IMR-90 (cell line): ENCODE measurements at regions not wholly inside any gene's neighbourhood (a gene's known extent, or its start where the extent isn't known, plus 50 kb on each side); places are given as distances from the start of the nearest gene placed in this dataset.

ENCODE experiments used
- CEBPB ChIP-seq: IDR thresholded peaks from 2 replicates; pipeline ENCODE4 v1.6.1; 2012; ENCODE audit warnings: low read depth, low read length, improper control_type of control experiment
- CHD1 ChIP-seq: IDR thresholded peaks from 2 replicates; pipeline ENCODE4 v1.6.1; 2012; ENCODE audit warnings: low read depth, low read length, improper control_type of control experiment
- FOS ChIP-seq: fragments of 150-350 bp; IDR thresholded peaks from 2 replicates; pipeline ENCODE4 v1.6.1; 2016; ENCODE audit warnings: low read depth, low read length
- MAFK ChIP-seq: IDR thresholded peaks from 2 replicates; pipeline ENCODE4 v1.6.1; 2012; ENCODE audit warnings: low read depth, low read length, improper control_type of control experiment
- MAZ ChIP-seq: IDR thresholded peaks from 2 replicates; pipeline ENCODE4 v1.6.1; 2012; ENCODE audit warnings: low read depth, mild to moderate bottlenecking, low read length, improper control_type of control experiment, moderate library complexity, borderline replicate concordance
- NFE2L2 ChIP-seq: fragments of 150-350 bp; IDR thresholded peaks from 2 replicates; pipeline ENCODE4 v1.6.1; 2016; ENCODE audit warnings: low read depth, mild to moderate bottlenecking, low read length
- POLR2A ChIP-seq: IDR thresholded peaks from 2 replicates; pipeline ENCODE4 v1.6.1; 2012; ENCODE audit warnings: mild to moderate bottlenecking, low read depth, low read length
- RAD21 ChIP-seq: IDR thresholded peaks from 2 replicates; pipeline ENCODE4 v1.6.1; 2012; ENCODE audit warnings: low read length, improper control_type of control experiment
- RCOR1 ChIP-seq: IDR thresholded peaks from 2 replicates; pipeline ENCODE4 v1.6.1; 2012; ENCODE audit warnings: mild to moderate bottlenecking, low read length, improper control_type of control experiment; ENCODE audit not compliant: insufficient replicate concordance
- RFX5 ChIP-seq: IDR thresholded peaks from 2 replicates; pipeline ENCODE4 v1.8.0; 2012; ENCODE audit warnings: low read depth, mild to moderate bottlenecking, low read length, moderate library complexity
- SMC3 ChIP-seq: fragments of 150-350 bp; IDR thresholded peaks from 2 replicates; pipeline ENCODE4 v1.6.1; 2016; ENCODE audit warnings: low read depth, mild to moderate bottlenecking, antibody characterized with exemption, low read length, moderate library complexity
- TF ChIP-seq, protein P1 (sequence below): conservative IDR thresholded peaks from 2 replicates; pipeline ENCODE4 v1.5.1; 2012; ENCODE audit warnings: mild to moderate bottlenecking, low read depth, low read length, improper control_type of control experiment
- TF ChIP-seq, protein P2 (sequence below): fragments of 150-350 bp; IDR thresholded peaks from 2 replicates; pipeline ENCODE4 v1.6.1; 2017; ENCODE audit warnings: mild to moderate bottlenecking, antibody characterized with exemption, low read length, low read depth
- TF ChIP-seq, protein P3 (sequence below): fragments of 150-350 bp; IDR thresholded peaks from 2 replicates; pipeline ENCODE4 v1.6.1; 2016; ENCODE audit warnings: low read depth, mild to moderate bottlenecking, low read length, moderate library complexity, borderline replicate concordance

DNA sequence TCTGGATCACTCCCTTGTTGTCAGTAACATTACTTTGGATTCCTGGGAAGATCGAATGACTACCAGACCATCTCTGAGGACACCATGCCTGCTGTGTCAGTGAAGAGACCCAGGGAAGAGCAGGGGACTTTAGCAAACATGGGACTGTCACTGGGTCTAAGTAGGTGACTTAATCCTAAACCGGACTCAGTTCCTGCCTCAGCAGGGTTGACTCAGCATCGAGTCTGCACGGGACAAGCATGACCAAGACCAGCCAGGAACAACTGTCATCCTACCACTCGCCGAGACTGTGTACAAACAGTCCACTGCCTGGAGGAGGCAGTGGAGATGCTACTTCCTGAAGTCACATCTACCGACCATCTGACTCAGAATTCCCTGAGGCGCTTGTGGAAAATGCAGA lies 53.2 kb upstream of the RAB4A start:
- no peak for TF ChIP-seq CEBPB
- TF ChIP-seq, protein P1, sequence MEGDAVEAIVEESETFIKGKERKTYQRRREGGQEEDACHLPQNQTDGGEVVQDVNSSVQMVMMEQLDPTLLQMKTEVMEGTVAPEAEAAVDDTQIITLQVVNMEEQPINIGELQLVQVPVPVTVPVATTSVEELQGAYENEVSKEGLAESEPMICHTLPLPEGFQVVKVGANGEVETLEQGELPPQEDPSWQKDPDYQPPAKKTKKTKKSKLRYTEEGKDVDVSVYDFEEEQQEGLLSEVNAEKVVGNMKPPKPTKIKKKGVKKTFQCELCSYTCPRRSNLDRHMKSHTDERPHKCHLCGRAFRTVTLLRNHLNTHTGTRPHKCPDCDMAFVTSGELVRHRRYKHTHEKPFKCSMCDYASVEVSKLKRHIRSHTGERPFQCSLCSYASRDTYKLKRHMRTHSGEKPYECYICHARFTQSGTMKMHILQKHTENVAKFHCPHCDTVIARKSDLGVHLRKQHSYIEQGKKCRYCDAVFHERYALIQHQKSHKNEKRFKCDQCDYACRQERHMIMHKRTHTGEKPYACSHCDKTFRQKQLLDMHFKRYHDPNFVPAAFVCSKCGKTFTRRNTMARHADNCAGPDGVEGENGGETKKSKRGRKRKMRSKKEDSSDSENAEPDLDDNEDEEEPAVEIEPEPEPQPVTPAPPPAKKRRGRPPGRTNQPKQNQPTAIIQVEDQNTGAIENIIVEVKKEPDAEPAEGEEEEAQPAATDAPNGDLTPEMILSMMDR: no peak
- TF ChIP-seq, protein P2, sequence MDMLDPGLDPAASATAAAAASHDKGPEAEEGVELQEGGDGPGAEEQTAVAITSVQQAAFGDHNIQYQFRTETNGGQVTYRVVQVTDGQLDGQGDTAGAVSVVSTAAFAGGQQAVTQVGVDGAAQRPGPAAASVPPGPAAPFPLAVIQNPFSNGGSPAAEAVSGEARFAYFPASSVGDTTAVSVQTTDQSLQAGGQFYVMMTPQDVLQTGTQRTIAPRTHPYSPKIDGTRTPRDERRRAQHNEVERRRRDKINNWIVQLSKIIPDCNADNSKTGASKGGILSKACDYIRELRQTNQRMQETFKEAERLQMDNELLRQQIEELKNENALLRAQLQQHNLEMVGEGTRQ: no peak
- no peak for TF ChIP-seq POLR2A
- TF ChIP-seq MAFK: no peak
- no peak for TF ChIP-seq RCOR1
- TF ChIP-seq SMC3: no peak
- TF ChIP-seq FOS: no peak
- TF ChIP-seq RFX5: no peak
- TF ChIP-seq, protein P3, sequence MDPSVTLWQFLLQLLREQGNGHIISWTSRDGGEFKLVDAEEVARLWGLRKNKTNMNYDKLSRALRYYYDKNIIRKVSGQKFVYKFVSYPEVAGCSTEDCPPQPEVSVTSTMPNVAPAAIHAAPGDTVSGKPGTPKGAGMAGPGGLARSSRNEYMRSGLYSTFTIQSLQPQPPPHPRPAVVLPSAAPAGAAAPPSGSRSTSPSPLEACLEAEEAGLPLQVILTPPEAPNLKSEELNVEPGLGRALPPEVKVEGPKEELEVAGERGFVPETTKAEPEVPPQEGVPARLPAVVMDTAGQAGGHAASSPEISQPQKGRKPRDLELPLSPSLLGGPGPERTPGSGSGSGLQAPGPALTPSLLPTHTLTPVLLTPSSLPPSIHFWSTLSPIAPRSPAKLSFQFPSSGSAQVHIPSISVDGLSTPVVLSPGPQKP: no peak
- TF ChIP-seq RAD21: no peak
- TF ChIP-seq CHD1: no peak
- no peak for TF ChIP-seq MAZ
- TF ChIP-seq NFE2L2: no peak
